A673 (cell line): ENCODE measurements at regions not wholly inside any gene's neighbourhood (a gene's known extent, or its start where the extent isn't known, plus 50 kb on each side); places are given as distances from the start of the nearest gene placed in this dataset.

Experiments
- BruUV-seq: library from RNA; stranded (reverse); fragments of 400-500 nt; replicated peaks from 2 replicates; lab custom pipeline; 2021; lab: Mats Ljungman, UMichigan
- CTCF ChIA-PET: fragments of 300-600 bp; sonication (Branson Sonifier 250); formaldehyde crosslinking; loops from one replicate; lab custom pipeline; 2022; ENCODE audit warnings: antibody characterized with exemption; lab: Charles Lee
- POLR2A ChIA-PET: fragments of 300-600 bp; sonication (Branson Sonifier 250); formaldehyde crosslinking; loops from one replicate; lab custom pipeline; 2022; ENCODE audit warnings: antibody characterized with exemption; ENCODE audit not compliant: low non-redundant PET; lab: Charles Lee
- DNase-seq: peaks from one replicate; pipeline ENCODE4 v3.0.0-alpha.2; 2015; ENCODE audit warnings: low spot score
- H3K27ac ChIP-seq: fragments of 200-600 bp; sonication (generic); 2 replicates; pipeline ENCODE4 v1.5.1; 2016; ENCODE audit warnings: mixed run types, low read depth, mild to moderate bottlenecking, mixed read lengths, antibody characterized with exemption, low read length; ENCODE audit not compliant: poor library complexity, severe bottlenecking
- H3K27me3 ChIP-seq: fragments of 200-600 bp; sonication (generic); replicated peaks from 2 replicates; pipeline ENCODE4 v1.6.1; 2017; ENCODE audit warnings: mixed run types, low read depth, mild to moderate bottlenecking, mixed read lengths, antibody characterized with exemption, low read length; ENCODE audit not compliant: insufficient read depth, poor library complexity
- H3K36me3 ChIP-seq: fragments of 200-600 bp; sonication (generic); 2 replicates; pipeline ENCODE4 v1.6.1; 2016; ENCODE audit warnings: mixed run types, mild to moderate bottlenecking, mixed read lengths, antibody characterized with exemption, low read length; ENCODE audit not compliant: insufficient read depth, poor library complexity, severe bottlenecking
- H3K4me1 ChIP-seq: fragments of 200-600 bp; sonication (generic); 2 replicates; pipeline ENCODE4 v1.6.1; 2017; ENCODE audit warnings: mixed run types, mild to moderate bottlenecking, mixed read lengths, antibody characterized with exemption, low read length; ENCODE audit not compliant: insufficient read depth, poor library complexity, severe bottlenecking
- H3K4me3 ChIP-seq: fragments of 200-600 bp; sonication (generic); 2 replicates; pipeline ENCODE4 v1.5.1; 2016; ENCODE audit warnings: low read depth, mixed run types, mild to moderate bottlenecking, mixed read lengths, low read length; ENCODE audit not compliant: poor library complexity, severe bottlenecking
- H3K9me3 ChIP-seq: fragments of 200-600 bp; sonication (generic); 2 replicates; pipeline ENCODE4 v1.6.1; 2016; ENCODE audit warnings: mixed run types, low read depth, mild to moderate bottlenecking, mixed read lengths, antibody characterized with exemption, low read length; ENCODE audit not compliant: poor library complexity, severe bottlenecking
- EZH2 ChIP-seq: fragments of 200-600 bp; sonication (generic); IDR thresholded peaks from 2 replicates; pipeline ENCODE4 v1.6.1; 2017; ENCODE audit warnings: borderline replicate concordance, low read depth, mild to moderate bottlenecking, mixed read lengths, antibody characterized with exemption, low read length; ENCODE audit not compliant: poor library complexity, severe bottlenecking
- intact Hi-C: fragments of 100-400 bp; cut with micrococcal nuclease; formaldehyde crosslinking; loops from one replicate; pipeline ENCODE4 v1.10.0; 2022; ENCODE audit not compliant: unreplicated experiment
- TF ChIP-seq, protein P1 (sequence below): fragments of 300-800, 200-600 bp; sonication (generic); conservative IDR thresholded peaks from 2 replicates; pipeline ENCODE4 v1.5.1; 2017; ENCODE audit warnings: low read depth, mild to moderate bottlenecking, antibody characterized with exemption, low read length, moderate library complexity, mixed read lengths

DNA sequence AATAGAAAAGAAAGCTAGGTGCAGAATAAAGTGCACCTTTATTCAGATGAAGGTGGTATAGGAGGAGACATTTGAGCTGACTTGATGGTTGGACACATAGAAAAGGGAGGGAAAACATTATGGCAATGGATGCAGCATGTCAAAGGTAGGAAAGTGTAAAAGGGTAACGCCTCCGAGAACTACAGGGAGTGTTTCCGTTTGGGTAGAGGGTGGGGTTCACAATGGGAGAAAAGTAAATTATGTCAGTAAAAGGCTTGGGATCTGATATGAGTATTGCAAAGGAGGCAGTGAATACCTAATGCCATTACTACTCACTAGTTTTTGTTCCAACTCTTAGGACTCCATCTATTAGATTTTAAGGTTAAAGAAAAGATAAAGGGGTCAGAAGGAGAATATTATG, 59.5 kb downstream of the FAT3 start:
- no peak overlapping the region for H3K4me3 ChIP-seq
- intact Hi-C loops = no loop called here
- no peak for DNase-seq
- H3K36me3 ChIP-seq = no peaks in the 10 kb centered on the region
- no peaks in the 10 kb centered on the region for H3K4me1 ChIP-seq
- H3K27ac ChIP-seq = no peak overlapping the region
- ChIA-PET POLR2A (no interaction called here), CTCF (no interaction called here)
- H3K27me3 ChIP-seq = peaks cover 8% of the 10 kb centered on the region
- TF ChIP-seq, protein P1, sequence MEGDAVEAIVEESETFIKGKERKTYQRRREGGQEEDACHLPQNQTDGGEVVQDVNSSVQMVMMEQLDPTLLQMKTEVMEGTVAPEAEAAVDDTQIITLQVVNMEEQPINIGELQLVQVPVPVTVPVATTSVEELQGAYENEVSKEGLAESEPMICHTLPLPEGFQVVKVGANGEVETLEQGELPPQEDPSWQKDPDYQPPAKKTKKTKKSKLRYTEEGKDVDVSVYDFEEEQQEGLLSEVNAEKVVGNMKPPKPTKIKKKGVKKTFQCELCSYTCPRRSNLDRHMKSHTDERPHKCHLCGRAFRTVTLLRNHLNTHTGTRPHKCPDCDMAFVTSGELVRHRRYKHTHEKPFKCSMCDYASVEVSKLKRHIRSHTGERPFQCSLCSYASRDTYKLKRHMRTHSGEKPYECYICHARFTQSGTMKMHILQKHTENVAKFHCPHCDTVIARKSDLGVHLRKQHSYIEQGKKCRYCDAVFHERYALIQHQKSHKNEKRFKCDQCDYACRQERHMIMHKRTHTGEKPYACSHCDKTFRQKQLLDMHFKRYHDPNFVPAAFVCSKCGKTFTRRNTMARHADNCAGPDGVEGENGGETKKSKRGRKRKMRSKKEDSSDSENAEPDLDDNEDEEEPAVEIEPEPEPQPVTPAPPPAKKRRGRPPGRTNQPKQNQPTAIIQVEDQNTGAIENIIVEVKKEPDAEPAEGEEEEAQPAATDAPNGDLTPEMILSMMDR = no peak
- TF ChIP-seq EZH2 = no peak
- BruUV-seq = no TSS peak
- no peaks in the 10 kb centered on the region for H3K9me3 ChIP-seq

DNA sequence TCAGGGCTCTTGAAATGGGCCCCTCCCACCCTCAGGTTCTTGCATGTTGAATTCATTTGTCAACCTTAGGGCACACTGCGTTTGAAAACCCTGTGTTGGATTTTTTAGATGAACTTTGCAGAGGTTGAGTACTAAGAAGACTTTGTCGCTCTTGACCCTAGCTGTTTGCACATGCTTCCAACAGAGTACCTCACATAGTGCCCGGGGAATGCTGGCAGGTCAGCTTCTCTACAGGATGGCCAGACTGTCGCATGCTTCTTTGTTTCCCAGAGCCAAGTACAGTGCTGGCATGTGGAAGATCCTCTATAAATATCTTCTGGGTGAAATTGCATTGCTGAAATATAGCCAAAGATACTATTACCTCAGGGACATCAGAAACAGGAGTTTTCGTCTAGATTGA, 59.9 kb downstream of the FAT3 start:
- H3K27me3 ChIP-seq = peaks cover 8% of the 10 kb centered on the region
- DNase-seq = no peak
- TF ChIP-seq, protein P1 = no peak
- no peak for TF ChIP-seq EZH2
- BruUV-seq = no TSS peak
- intact Hi-C loops = no loop called here
- no peaks in the 10 kb centered on the region for H3K36me3 ChIP-seq
- ChIA-PET CTCF (no interaction called here), POLR2A (no interaction called here)
- no peaks in the 10 kb centered on the region for H3K4me1 ChIP-seq
- H3K9me3 ChIP-seq = no peaks in the 10 kb centered on the region
- no peak overlapping the region for H3K4me3 ChIP-seq
- H3K27ac ChIP-seq = no peak overlapping the region

DNA sequence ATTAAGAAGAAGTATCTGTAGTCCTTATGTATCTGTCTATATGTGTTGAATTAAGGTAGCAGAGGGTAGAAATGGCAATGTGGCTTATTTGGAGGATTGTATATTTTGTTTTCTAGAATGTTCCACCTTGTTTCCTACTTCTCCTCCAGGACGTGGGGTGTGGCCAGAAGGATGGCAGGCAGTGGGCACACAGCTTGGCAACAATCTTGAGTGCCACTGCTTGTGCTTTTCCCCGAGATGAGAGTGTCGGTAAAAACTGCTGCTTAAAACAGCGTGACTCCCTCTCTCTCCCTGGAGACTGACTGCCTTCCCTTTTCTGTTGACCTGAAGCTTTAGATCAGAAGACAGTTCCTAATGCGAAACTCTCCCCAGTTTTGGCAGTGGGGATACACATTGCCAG, 61.2 kb downstream of the FAT3 start:
- ChIA-PET CTCF (no interaction called here), POLR2A (interaction anchor here (0.6 kb wide), 1 partner anchor 20 kb away, joined by 5 read pairs; no protein-coding TSS in a partner anchor)
- Histone ChIP-seq H3K36me3 (no peaks in the 10 kb centered on the region), H3K9me3 (no peaks in the 10 kb centered on the region), H3K4me1 (no peaks in the 10 kb centered on the region), H3K27ac (no peak overlapping the region), H3K27me3 (peaks cover 8% of the 10 kb centered on the region), H3K4me3 (no peak overlapping the region)
- intact Hi-C loops = no loop called here
- no TSS peak for BruUV-seq
- DNase-seq = no peak
- TF ChIP-seq, protein P1 = no peak
- TF ChIP-seq EZH2 = no peak
